GM19351 (cell line): ENCODE measurements at regions not wholly inside any gene's neighbourhood (a gene's known extent, or its start where the extent isn't known, plus 50 kb on each side); places are given as distances from the start of the nearest gene placed in this dataset.
"Not testable (repeated sequence)": the region's sequence is repeated elsewhere in the genome, so short reads cannot be mapped to it uniquely, and the experiment has no call there.

Experiments used
- ATAC-seq: cut with Tn5 transposase; IDR thresholded peaks from one replicate; pipeline ENCODE4 v1.9.1; 2021; ENCODE audit warnings: mild to moderate bottlenecking, moderate library complexity; ENCODE audit not compliant: unreplicated experiment

- no peak for ATAC-seq
Observed at GRCh38 chr14:58752289-58752688, 114.5 kb downstream of the DACT1 start.

GRCh38 chr14:58752771-58753201, 115.0 kb downstream of the DACT1 start:
- ATAC-seq: no peak

- no peak for ATAC-seq
Observed at GRCh38 chr14:58755031-58755925, 117.5 kb downstream of the DACT1 start.

GRCh38 chr14:58760121-58760520, 122.4 kb downstream of the DACT1 start:
- ATAC-seq: no peak

- ATAC-seq: no peak
Observed at GRCh38 chr14:58762629-58763028, 124.9 kb downstream of the DACT1 start.

GRCh38 chr14:58763210-58763609, 125.4 kb downstream of the DACT1 start:
- no peak for ATAC-seq

GRCh38 chr14:58765418-58765831, 127.7 kb downstream of the DACT1 start:
- ATAC-seq: no peak

GRCh38 chr14:58765843-58766242, 128.1 kb downstream of the DACT1 start:
- no peak for ATAC-seq

GRCh38 chr14:58769011-58769643, 131.4 kb downstream of the DACT1 start:
- ATAC-seq: no peak

- ATAC-seq: no peak
Observed at GRCh38 chr14:58769771-58770170, 132.0 kb downstream of the DACT1 start.

- no peak for ATAC-seq
Observed at GRCh38 chr14:58770491-58770982, 132.8 kb downstream of the DACT1 start.

GRCh38 chr14:58771016-58771415, 133.3 kb downstream of the DACT1 start:
- no peak for ATAC-seq

GRCh38 chr14:58772116-58772515, 134.4 kb downstream of the DACT1 start:
- no peak for ATAC-seq

GRCh38 chr14:58772794-58773620, 135.2 kb downstream of the DACT1 start:
- ATAC-seq: no peak

GRCh38 chr14:58774531-58774930, 136.8 kb downstream of the DACT1 start:
- ATAC-seq: no peak

- ATAC-seq: not testable (repeated sequence)
Observed at GRCh38 chr14:58775130-58775529, 137.4 kb downstream of the DACT1 start.

- ATAC-seq: no peak
Observed at GRCh38 chr14:58776516-58776915, 138.8 kb downstream of the DACT1 start.

GRCh38 chr14:58777541-58777979, 139.8 kb downstream of the DACT1 start:
- no peak for ATAC-seq

- no peak for ATAC-seq
Observed at GRCh38 chr14:58778202-58778601, 140.4 kb downstream of the DACT1 start.

GRCh38 chr14:58779376-58779775, 141.6 kb downstream of the DACT1 start:
- no peak for ATAC-seq

GRCh38 chr14:58780185-58780584, 142.4 kb downstream of the DACT1 start:
- ATAC-seq: no peak
